ENCODE measurements at regions not wholly inside any gene's neighbourhood (a gene's known extent, or its start where the extent isn't known, plus 50 kb on each side); places are given as distances from the start of the nearest gene placed in this dataset.

DNA sequence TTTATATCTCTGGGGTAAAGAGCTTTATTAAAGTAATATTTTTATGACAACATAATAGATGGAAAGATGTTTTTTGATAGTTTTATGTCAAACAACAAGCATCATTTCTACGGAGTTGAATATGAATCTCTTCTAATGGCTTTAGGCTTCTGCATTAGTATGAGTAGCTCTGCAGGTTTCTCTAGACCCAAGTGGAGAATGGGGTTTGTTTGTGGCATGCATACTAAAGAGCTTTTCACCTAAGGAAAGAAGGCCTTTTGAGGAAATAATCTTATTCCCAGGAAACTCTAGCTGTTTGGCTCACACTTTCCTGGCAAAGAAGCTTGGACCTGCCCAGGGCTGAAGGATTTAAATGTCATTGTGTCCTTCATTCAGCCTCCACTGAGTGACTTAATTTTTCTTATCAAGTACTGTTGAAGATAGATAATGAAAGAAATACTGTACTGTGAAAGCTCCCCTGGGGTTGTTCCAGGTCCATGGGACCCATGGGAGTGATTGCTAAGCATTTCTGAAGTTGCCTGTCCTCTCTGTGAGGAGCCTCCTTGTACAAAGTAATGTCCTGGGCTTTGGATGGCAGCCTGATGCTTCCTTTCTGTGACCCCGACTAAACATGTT lies 469.3 kb downstream of the LRIG3 start:
- TF ChIP-seq, protein P1, sequence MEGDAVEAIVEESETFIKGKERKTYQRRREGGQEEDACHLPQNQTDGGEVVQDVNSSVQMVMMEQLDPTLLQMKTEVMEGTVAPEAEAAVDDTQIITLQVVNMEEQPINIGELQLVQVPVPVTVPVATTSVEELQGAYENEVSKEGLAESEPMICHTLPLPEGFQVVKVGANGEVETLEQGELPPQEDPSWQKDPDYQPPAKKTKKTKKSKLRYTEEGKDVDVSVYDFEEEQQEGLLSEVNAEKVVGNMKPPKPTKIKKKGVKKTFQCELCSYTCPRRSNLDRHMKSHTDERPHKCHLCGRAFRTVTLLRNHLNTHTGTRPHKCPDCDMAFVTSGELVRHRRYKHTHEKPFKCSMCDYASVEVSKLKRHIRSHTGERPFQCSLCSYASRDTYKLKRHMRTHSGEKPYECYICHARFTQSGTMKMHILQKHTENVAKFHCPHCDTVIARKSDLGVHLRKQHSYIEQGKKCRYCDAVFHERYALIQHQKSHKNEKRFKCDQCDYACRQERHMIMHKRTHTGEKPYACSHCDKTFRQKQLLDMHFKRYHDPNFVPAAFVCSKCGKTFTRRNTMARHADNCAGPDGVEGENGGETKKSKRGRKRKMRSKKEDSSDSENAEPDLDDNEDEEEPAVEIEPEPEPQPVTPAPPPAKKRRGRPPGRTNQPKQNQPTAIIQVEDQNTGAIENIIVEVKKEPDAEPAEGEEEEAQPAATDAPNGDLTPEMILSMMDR (IDR thresholded peaks at IDR 0.05): no peak
- no peak for TF ChIP-seq EZH2 (IDR thresholded peaks at IDR 0.05; ENCODE audit: borderline replicate concordance, insufficient read depth, low read depth, low read length, poor library complexity, severe bottlenecking)

Data from B cell (primary cell).